ENCODE measurements at regions not wholly inside any gene's neighbourhood (a gene's known extent, or its start where the extent isn't known, plus 50 kb on each side); places are given as distances from the start of the nearest gene placed in this dataset.

DNA sequence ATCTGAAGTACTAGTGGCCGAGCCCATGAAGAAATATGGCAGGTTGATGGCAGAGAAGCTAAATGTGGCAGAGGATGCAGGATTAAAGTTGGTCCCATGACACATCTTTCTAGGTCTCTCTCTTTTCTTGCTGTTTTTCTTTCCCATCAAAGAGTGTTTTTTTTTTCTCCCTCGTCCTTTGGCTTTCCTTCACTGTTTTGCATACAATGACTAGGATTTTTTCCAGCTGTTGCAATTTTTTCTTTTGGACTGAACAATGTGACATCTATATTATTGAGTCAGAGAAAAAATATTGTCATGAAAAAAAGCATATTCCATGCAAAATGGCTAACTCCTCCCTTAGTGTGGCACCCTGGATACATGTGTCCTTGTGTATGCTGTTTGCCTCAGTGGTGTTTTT, 939.5 kb upstream of the FANCL start:
- H3K4me1 ChIP-seq (ENCODE audit: insufficient read depth, low read length), result no peaks in the 10 kb centered on the region
- H3K9me3 ChIP-seq (ENCODE audit: insufficient read depth, low read length, severe bottlenecking), result no peaks in the 10 kb centered on the region
- TF ChIP-seq, protein P1, sequence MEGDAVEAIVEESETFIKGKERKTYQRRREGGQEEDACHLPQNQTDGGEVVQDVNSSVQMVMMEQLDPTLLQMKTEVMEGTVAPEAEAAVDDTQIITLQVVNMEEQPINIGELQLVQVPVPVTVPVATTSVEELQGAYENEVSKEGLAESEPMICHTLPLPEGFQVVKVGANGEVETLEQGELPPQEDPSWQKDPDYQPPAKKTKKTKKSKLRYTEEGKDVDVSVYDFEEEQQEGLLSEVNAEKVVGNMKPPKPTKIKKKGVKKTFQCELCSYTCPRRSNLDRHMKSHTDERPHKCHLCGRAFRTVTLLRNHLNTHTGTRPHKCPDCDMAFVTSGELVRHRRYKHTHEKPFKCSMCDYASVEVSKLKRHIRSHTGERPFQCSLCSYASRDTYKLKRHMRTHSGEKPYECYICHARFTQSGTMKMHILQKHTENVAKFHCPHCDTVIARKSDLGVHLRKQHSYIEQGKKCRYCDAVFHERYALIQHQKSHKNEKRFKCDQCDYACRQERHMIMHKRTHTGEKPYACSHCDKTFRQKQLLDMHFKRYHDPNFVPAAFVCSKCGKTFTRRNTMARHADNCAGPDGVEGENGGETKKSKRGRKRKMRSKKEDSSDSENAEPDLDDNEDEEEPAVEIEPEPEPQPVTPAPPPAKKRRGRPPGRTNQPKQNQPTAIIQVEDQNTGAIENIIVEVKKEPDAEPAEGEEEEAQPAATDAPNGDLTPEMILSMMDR (IDR thresholded peaks at IDR 0.05; ENCODE audit: borderline replicate concordance, extremely low read depth, low read length, poor library complexity, severe bottlenecking), result no peak
- no peak for TF ChIP-seq EZH2 (IDR thresholded peaks at IDR 0.05; ENCODE audit: borderline replicate concordance, low read depth, low read length, severe bottlenecking)
- no peak overlapping the region for H3K27ac ChIP-seq (ENCODE audit: low read length)
- H4K20me1 ChIP-seq (ENCODE audit: insufficient read depth, low read length), result no peaks in the 10 kb centered on the region
- ATAC-seq (ENCODE audit: insufficient read depth, low read depth) (no peak), DNase-seq (no peak)
- no peaks in the 10 kb centered on the region for H3K36me3 ChIP-seq (ENCODE audit: insufficient read depth, low read length)
- no peak overlapping the region for H3K4me2 ChIP-seq (ENCODE audit: insufficient read depth, low read length)
- H3K9ac ChIP-seq (ENCODE audit: low read depth, low read length), result no peak overlapping the region
- no peak overlapping the region for H3K4me3 ChIP-seq (ENCODE audit: low read depth in 1 of 2, low read length in 2 of 2)
- H3K79me2 ChIP-seq (ENCODE audit: insufficient read depth, low read length), result no peaks in the 10 kb centered on the region
- H3K27me3 ChIP-seq (ENCODE audit: insufficient read depth, low read length, poor library complexity), result no peaks in the 10 kb centered on the region
- no peak overlapping the region for H2AFZ ChIP-seq (ENCODE audit: low read depth, low read length)

DNA sequence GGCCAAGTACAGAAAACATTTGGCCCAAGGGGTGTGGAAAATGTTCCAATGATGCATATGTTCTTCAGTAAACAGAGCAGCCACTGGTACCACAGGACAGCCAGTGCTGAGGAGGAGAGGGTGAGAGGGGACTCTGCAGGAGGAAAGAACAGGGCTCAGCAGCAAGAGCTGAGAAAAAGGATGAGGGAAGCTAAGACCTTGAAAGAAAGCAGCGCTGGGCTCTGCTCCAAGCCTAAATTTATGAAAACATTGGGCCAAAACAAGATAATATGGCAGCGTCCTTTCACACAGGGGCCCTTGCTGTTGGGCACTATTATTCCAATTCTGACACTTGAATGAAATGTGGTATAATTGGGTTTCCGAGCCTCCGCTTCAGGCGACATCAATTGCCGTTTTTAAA, 939.0 kb upstream of the FANCL start:
- no peak overlapping the region for H3K27ac ChIP-seq (ENCODE audit: low read length)
- no peak for ATAC-seq (ENCODE audit: insufficient read depth, low read depth)
- H4K20me1 ChIP-seq (ENCODE audit: insufficient read depth, low read length), result no peaks in the 10 kb centered on the region
- no peak for DNase-seq
- H3K27me3 ChIP-seq (ENCODE audit: insufficient read depth, low read length, poor library complexity), result no peaks in the 10 kb centered on the region
- no peaks in the 10 kb centered on the region for H3K9me3 ChIP-seq (ENCODE audit: insufficient read depth, low read length, severe bottlenecking)
- no peak overlapping the region for H3K4me2 ChIP-seq (ENCODE audit: insufficient read depth, low read length)
- H3K36me3 ChIP-seq (ENCODE audit: insufficient read depth, low read length), result no peaks in the 10 kb centered on the region
- H3K4me1 ChIP-seq (ENCODE audit: insufficient read depth, low read length), result no peaks in the 10 kb centered on the region
- H2AFZ ChIP-seq (ENCODE audit: low read depth, low read length), result no peak overlapping the region
- H3K9ac ChIP-seq (ENCODE audit: low read depth, low read length), result no peak overlapping the region
- TF ChIP-seq EZH2 (IDR thresholded peaks at IDR 0.05; ENCODE audit: borderline replicate concordance, low read depth, low read length, severe bottlenecking), result no peak
- TF ChIP-seq, protein P1 (IDR thresholded peaks at IDR 0.05; ENCODE audit: borderline replicate concordance, extremely low read depth, low read length, poor library complexity, severe bottlenecking), result no peak
- H3K4me3 ChIP-seq (ENCODE audit: low read depth in 1 of 2, low read length in 2 of 2), result no peak overlapping the region
- no peaks in the 10 kb centered on the region for H3K79me2 ChIP-seq (ENCODE audit: insufficient read depth, low read length)

DNA sequence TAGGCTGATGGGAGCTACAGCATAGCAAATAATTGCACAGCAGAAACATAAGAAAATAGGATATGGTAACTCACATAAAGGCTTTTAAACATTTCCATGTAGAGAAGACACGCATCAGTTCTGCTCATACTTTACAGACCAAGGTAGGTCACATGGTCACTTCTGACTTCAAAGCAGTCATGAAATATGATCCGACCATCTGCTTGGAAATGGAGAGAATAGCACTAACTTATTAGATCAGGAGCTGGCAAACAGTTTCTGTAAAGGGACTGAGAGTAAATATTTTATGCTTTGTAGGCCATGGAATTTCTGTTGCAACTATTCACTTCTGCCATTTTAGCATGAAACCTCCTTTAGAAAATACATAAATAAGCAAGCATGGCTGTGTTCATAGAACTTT, 936.6 kb upstream of the FANCL start:
- Histone ChIP-seq H3K27ac (ENCODE audit: low read length) (no peak overlapping the region), H3K4me1 (ENCODE audit: insufficient read depth, low read length) (no peaks in the 10 kb centered on the region), H3K36me3 (ENCODE audit: insufficient read depth, low read length) (no peaks in the 10 kb centered on the region), H3K9me3 (ENCODE audit: insufficient read depth, low read length, severe bottlenecking) (no peaks in the 10 kb centered on the region), H3K4me2 (ENCODE audit: insufficient read depth, low read length) (no peak overlapping the region), H4K20me1 (ENCODE audit: insufficient read depth, low read length) (no peaks in the 10 kb centered on the region), H2AFZ (ENCODE audit: low read depth, low read length) (no peak overlapping the region), H3K4me3 (ENCODE audit: low read depth in 1 of 2, low read length in 2 of 2) (no peak overlapping the region), H3K79me2 (ENCODE audit: insufficient read depth, low read length) (no peaks in the 10 kb centered on the region), H3K27me3 (ENCODE audit: insufficient read depth, low read length, poor library complexity) (no peaks in the 10 kb centered on the region), H3K9ac (ENCODE audit: low read depth, low read length) (no peak overlapping the region)
- ATAC-seq (ENCODE audit: insufficient read depth, low read depth) (no peak), DNase-seq (no peak)
- no peak for TF ChIP-seq EZH2 (IDR thresholded peaks at IDR 0.05; ENCODE audit: borderline replicate concordance, low read depth, low read length, severe bottlenecking)
- TF ChIP-seq, protein P1 (IDR thresholded peaks at IDR 0.05; ENCODE audit: borderline replicate concordance, extremely low read depth, low read length, poor library complexity, severe bottlenecking), result no peak

DNA sequence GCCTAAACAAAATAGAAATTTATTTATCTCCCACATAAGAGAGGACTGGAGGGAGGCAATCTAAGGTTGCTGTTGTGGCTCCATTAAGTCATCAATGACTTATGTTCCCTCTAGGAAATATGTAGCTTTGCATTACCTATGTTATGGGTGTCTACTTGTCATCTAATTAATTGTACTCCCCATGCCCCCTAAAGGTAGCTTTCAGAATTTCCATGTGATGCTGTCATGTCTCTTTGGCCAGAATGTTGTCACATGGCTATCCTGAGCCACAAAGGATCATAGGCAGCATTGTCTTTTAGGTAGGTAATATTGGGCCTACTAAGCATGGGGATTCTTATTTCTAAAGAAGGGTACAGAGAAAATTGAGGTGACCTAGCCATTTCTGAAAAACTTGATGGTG, 935.6 kb upstream of the FANCL start:
- H3K36me3 ChIP-seq (ENCODE audit: insufficient read depth, low read length), result no peaks in the 10 kb centered on the region
- no peak overlapping the region for H3K9ac ChIP-seq (ENCODE audit: low read depth, low read length)
- DNase-seq (no peak), ATAC-seq (ENCODE audit: insufficient read depth, low read depth) (no peak)
- no peak overlapping the region for H2AFZ ChIP-seq (ENCODE audit: low read depth, low read length)
- no peaks in the 10 kb centered on the region for H3K27me3 ChIP-seq (ENCODE audit: insufficient read depth, low read length, poor library complexity)
- no peak overlapping the region for H3K4me3 ChIP-seq (ENCODE audit: low read depth in 1 of 2, low read length in 2 of 2)
- no peak overlapping the region for H3K4me2 ChIP-seq (ENCODE audit: insufficient read depth, low read length)
- no peaks in the 10 kb centered on the region for H3K79me2 ChIP-seq (ENCODE audit: insufficient read depth, low read length)
- no peaks in the 10 kb centered on the region for H4K20me1 ChIP-seq (ENCODE audit: insufficient read depth, low read length)
- H3K9me3 ChIP-seq (ENCODE audit: insufficient read depth, low read length, severe bottlenecking), result no peaks in the 10 kb centered on the region
- H3K27ac ChIP-seq (ENCODE audit: low read length), result no peak overlapping the region
- TF ChIP-seq EZH2 (IDR thresholded peaks at IDR 0.05; ENCODE audit: borderline replicate concordance, low read depth, low read length, severe bottlenecking), result no peak
- TF ChIP-seq, protein P1 (IDR thresholded peaks at IDR 0.05; ENCODE audit: borderline replicate concordance, extremely low read depth, low read length, poor library complexity, severe bottlenecking), result no peak
- no peaks in the 10 kb centered on the region for H3K4me1 ChIP-seq (ENCODE audit: insufficient read depth, low read length)
